Fibroblast of lung (primary cell): ENCODE measurements at regions not wholly inside any gene's neighbourhood (a gene's known extent, or its start where the extent isn't known, plus 50 kb on each side); places are given as distances from the start of the nearest gene placed in this dataset.

ENCODE experiments used
- CTCF ChIP-seq, 2 donors: IDR thresholded peaks in 1 of 2; conservative IDR thresholded peaks in 1 of 2; 1 replicate in 1 of 2; 2 replicates in 1 of 2; pipeline ENCODE4 v1.5.1; 2011 to 2012; ENCODE audit warnings: low read length in 2 of 2, control low read depth in 1 of 2, inconsistent platforms in 1 of 2, low read depth in 1 of 2, mild to moderate bottlenecking in 1 of 2
- EZH2 ChIP-seq: IDR thresholded peaks from 2 replicates; pipeline ENCODE4 v1.5.1; 2012; ENCODE audit warnings: low read length, control low read depth, mild to moderate bottlenecking; ENCODE audit errors: missing control alignments

DNA sequence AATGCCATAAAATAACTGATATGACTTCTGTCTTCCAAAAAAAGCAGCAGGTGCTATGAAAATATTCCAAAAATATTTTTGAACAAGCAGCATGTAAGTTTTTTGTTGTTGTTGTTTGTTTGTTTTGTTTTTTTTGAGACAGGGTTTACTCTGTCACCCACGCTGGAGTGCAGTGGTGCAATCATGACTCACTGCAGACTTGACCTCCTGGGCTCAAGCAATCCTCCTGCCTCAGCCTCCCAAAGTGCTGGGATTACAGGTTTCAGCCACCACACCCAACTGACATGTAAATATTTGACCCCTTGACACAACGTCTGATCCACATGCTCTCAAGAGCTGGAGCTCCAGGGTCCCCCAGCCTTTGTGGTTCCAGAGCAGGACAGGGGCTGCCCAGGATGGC, 98.4 kb downstream of the LITAF start:
- no peak for TF ChIP-seq CTCF (conservative IDR thresholded peaks at IDR 0.05 in 1 of 2, IDR thresholded peaks at IDR 0.05 in 1 of 2; ENCODE audit: low read depth in 1 of 2, low read length in 2 of 2)
- no peak for TF ChIP-seq EZH2
